HG02870 (cell line): ENCODE measurements at regions not wholly inside any gene's neighbourhood (a gene's known extent, or its start where the extent isn't known, plus 50 kb on each side); places are given as distances from the start of the nearest gene placed in this dataset.
"Not testable (repeated sequence)": the region's sequence is repeated elsewhere in the genome, so short reads cannot be mapped to it uniquely, and the experiment has no call there.

ENCODE experiments used
- ATAC-seq: cut with Tn5 transposase; IDR thresholded peaks from one replicate; pipeline ENCODE4 v1.9.1; 2021; ENCODE audit warnings: mild to moderate bottlenecking, moderate library complexity; ENCODE audit not compliant: unreplicated experiment

DNA sequence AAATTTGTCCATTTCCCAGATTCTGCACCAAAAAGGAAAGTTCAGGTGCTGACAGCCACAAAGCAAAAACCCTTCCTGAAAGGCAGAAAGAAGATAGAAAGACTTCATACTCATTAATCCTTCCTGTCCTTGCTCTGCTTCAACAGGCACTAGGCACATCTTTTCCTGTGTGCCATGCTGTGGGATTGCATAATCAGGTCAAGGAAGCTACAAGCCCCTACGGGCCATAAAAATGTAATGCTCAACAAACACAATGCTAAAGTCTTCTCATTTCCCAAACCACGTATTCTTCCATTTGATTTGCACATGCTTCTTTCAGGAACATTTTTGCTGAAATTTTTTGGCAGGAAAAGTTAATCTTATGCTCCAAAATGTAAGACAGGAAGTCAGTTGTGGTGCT is 710.9 kb upstream of the ZP4 start:
- not testable (repeated sequence) for ATAC-seq

DNA sequence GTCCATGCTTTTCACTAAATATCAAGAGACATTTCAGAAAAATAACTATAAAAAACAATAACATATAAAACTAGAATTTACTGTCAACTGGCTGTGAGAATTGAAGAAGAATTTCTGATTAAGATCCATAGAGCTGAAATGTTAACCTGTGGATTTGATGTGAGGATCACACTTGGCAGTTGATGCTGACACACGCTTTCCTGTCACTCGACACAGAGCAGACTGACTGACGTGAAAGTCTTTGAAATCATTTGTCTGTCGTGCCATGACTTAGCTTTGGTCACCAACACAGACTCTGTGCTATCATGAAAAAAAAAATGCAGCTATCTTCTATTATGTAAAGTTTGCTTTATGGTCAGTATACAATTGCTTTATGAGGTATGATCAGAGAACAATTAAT is 706.0 kb upstream of the ZP4 start:
- no peak for ATAC-seq

DNA sequence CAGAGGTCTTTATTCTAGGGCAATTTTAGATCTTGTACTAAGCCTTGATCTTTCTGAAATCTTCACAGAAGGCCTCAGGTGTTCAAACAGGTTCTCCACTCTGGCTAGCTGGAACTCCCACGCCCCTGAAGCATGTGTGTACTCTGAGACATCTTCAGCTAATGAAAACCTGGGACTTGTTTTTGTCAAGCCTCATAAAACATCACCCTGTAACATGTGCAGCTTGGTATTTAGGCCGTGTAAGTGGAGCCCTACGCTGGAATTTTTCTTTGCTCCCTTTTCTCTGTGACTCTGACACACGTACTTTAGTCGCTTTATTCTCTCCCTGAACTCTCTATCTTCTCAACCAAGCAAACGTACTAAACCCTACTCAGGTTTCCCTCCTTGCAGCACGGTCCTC is 701.9 kb upstream of the ZP4 start:
- ATAC-seq, result no peak

DNA sequence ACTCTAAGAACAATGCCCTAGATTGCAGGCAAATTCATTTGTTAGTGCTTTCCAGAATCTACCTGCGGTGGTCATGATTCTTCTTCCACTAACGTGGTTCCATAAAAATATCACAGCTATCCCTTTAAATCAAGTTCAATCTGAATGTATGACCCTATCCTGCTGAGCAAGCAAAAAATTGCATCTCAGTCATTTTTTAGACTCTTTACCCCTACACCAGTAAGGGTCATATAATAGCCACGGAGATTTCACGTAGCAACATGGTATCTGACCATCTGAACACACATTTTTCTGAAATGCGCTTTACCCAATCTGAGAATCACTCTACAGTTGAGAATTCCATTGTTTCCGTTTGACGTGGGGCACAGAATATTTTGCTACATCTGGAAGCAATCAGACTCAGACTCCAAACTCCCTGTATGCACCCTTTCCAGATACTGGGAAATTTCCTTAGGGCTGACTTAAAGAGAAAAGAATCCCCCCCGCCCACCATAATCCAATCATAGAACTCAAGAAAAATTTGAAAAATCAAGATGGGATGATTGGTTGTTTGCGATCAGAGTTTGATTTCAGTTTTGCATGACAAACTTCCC is 699.2 kb upstream of the ZP4 start:
- ATAC-seq, result no peak

DNA sequence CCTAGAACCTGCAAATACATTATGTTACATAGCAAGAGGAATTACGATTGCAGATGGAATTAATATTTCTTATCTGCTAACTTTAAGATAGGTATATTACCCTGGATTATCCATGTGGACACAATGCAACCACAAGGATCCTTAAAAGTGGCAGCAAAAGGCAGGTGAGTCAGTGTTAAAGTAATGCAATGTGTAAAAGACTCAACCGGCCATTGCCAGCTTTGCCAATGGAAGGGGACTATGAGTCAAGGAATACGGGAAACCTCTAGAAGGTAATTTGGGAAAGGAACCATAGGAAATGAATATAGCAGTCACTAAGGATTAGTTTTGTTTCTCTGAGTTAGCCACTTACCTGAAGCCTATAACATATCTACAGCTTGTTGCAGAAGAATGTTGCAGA is 692.1 kb upstream of the ZP4 start:
- no peak for ATAC-seq

DNA sequence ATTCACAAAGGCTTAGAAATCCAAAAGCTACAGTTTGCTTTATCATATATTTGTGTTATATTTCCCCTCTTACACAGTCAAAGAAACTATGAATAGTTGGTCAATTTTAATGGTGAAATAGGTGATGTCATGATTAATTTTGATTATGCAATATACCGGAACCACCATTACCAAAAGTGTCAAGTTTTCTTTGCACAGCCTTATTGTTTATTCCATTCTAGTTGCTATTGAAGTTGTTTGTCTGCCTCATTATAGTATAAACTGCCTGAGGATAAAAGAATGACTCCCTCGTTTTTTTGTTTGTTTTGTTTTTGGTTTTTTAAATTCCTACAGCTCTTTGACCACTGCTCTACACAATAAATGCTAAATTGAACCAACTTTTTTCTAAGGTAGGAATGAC is 690.6 kb upstream of the ZP4 start:
- ATAC-seq, result no peak

DNA sequence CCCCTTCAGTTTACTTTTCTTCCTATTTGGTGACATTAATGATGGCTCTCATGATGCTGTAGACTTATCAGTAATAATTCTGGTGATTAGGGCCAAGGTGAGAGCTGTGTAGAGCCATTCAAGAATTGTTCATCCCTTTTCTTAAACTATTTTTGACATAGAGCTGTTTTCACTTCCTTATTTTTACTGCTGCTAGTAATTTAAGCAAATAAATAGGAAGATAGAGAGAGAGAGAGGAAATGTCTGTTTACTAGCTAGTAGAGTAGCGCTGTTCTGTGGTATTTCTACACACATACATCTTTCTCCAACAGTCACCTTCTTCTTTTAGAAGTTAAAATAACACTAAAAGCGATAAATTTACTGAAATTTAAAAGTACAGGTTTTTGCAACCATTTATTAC is 678.0 kb upstream of the ZP4 start:
- no peak for ATAC-seq

DNA sequence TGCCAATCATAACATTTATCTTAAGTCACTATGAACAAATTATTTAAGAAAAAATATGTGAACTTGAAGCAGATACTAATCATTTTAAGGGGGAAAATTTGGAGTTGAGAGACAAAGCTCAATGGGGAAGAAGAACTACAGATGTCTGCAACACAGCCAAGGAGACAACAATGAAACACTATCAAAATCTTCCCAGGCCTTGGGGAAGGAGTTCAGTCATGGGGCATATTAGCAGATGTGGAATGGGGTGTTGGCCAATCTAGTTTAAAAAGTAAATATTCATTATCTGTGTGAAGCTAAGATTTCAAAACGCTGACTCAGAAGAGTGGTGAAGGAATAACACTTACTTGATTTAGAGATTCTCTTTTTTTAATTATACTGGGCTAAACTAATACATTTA is 671.6 kb upstream of the ZP4 start:
- no peak for ATAC-seq

DNA sequence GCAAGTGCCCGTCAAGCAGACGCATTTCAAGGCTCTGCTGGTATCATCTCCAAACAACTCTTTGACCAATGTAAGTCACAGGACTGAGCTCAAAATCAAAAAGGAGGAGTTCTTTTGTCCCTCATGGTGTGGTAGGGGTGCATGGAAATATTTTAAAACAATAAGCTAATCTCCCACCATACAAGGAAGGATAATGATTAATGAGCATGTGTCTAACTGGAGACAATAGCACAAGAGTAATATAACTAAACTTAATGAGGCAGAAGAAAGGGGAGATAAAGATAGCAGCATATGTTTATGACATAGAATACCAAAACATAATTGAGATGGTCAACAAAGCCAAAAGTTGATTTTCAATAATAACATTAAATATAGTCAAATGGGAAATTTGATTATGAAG is 668.0 kb upstream of the ZP4 start:
- no peak for ATAC-seq

DNA sequence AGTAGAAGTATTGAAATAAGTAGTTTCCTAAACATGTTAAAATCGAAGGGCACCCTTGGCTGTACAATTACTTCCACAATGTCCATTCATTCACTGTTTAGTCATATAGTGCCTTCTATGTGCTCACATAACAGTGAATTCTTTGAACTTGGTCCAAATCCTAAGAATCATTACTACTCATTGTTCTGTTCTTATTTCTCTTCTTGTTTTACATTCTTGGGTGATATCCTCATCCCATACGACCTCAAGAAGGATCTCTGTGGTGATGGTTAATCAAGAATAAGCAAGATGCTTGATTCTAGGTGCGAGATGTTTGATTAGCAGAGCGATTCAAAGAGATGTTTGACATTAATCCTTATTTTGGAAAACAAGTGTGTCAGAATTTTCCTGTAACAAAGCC is 667.4 kb upstream of the ZP4 start:
- ATAC-seq, result no peak

DNA sequence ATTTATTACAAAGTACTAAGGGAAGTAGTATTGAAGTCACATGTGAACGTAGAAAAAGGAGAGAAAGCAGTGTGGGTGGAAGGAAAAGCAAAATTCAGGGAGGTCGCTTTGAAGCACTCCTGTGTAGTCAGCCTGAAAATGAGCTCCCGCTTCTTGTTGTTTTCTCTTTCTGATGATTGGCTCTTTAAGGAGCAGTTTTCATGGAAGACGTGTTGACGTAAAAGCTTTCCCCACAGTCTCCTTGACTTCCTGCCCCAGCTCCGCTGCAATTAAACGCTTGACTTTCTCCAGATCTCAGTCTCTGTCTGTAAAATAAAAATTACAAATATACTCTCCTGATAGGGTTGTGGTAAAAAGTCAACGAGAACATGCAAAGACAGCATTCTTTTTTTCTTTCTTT is 661.5 kb upstream of the ZP4 start:
- ATAC-seq, result no peak

DNA sequence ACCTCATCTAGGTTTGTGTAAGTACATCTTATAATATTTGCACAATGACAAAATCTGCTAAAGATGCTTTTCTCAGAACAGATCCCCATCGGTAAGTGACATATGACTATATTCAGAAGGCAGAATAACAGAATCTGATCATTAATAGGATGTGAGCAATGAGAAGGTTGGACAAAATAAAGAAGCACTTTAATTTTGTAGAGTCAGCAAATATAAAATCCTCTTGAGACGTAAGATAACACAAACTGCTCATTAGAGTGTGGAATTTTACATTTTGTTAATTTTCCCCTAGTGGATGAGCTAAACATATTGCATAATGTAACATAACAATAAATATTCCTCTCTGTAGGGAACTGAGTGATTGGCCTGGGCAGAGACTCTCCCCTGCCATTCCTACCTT is 658.4 kb upstream of the ZP4 start:
- no peak for ATAC-seq

DNA sequence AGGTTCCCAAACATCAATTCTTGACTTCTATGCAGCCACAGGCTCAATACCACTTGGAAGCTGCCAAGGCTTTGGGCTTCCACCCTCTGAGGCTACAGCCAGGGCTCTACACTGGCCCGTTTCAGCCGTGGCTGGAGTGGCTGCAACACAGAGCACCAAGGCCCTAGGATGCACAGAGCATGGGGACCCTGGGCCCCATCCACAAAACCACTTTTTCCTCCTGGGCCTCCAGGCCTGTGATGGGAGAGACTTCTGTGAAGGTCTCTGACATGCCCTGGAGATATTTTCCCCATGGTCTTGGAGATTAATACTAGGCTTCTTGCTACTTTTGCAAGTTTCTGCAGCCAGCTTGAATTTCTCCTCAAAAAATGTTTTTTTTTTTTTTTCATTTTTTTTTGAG is 655.4 kb upstream of the ZP4 start:
- ATAC-seq, result no peak

DNA sequence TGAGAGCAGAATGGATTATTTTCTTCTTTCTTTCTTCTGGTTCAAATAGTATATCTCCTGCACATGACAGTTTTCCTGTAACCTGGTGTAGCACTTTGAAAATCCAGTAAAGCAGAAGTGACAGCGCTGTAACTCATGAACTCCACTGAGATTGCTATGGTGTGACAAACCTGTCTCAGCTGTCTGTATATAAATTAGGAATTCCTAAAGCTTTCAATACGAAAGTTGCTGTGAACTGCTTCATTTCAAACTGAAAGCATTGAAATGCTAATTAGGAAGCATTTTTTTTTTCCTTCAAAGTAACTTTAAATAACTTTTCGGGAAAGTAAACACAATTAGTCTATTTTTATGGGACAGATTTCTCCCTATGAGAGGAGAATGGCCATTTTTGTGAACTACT is 646.9 kb upstream of the ZP4 start:
- ATAC-seq, result no peak

DNA sequence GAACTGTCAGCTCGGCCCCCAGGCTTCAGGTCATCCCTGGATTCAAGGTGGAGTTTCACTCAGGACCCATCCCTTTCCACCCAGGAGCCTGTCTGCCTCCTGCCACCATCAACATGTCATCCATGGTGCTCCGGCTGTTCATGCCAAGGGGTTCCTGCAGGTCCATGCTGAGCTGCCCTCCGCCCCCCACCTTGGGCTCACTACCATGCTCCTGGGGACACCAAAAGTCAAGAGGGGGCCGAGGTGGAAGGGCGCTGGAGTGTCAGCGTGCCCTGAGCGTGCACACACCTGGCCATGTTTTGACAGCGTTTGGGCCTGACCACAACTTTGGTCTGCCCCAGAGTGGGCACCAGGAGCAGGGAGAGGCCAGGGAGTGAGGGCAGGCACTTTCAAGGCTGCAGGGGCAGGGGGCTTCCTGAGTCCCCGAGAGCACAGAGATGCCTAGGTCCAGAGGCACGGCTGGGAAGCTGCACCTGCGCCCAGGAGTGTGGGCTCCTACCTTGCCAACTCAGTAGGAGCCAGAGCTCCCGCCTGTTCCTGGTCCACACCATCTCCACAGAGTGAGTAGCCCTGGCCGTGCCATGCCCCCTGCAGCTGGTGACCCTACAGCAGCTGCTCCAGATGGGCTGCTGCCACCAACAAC is 639.6 kb upstream of the ZP4 start:
- no peak for ATAC-seq

DNA sequence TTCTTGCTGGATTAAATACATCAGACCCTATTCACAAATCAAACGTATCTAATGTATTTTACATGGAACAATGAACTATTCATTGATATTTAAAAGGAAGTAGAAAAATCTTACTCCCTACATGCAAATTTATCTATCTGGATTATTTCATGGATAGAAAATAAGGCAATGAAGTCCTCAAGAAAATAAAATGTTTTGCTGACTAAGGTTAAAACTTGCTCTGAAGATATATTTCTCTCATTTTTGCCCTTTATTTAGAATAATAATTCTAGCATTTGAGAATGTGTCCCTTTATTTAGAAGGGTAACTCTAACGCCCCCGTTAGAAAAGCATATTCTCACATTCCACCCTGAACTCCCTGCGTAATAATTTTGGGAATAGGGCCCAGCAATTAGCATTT is 627.0 kb upstream of the ZP4 start:
- ATAC-seq, result no peak

DNA sequence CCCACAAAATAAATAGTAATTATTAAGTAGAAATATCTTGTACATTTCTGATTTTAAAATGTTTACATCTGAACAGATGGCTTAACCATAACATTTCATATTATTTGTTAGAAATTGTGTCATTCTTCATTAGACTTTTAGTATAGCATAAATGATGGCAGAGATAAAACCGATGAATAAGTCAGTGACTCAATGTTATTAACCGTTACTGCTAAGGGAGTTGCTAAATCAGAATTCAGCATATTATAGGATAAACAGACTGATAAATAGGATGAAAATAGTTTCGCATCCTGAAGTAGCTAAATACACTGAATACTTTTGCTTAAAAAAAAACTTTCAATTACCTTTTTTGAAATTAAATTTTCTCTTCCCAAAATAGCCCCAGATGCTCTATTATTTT is 610.6 kb upstream of the ZP4 start:
- no peak for ATAC-seq

DNA sequence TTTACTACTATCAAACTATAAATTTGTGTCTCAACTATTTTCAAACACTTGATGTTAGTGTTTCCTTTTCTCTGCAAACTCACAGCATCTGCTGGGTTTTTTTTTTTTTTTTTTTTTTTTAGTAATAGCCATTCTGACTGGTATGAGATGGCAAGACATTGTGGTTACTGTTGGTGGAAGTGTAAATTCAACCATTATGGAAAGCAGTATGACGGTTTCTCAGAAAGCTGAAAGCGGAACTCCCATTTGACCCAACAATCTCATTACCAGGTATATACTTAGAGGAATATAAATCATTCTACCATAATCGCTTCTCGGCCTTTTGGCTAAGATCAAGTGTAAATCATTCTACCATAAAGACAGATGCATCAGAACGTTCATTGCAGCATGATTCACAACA is 608.3 kb upstream of the ZP4 start:
- ATAC-seq, result no peak

DNA sequence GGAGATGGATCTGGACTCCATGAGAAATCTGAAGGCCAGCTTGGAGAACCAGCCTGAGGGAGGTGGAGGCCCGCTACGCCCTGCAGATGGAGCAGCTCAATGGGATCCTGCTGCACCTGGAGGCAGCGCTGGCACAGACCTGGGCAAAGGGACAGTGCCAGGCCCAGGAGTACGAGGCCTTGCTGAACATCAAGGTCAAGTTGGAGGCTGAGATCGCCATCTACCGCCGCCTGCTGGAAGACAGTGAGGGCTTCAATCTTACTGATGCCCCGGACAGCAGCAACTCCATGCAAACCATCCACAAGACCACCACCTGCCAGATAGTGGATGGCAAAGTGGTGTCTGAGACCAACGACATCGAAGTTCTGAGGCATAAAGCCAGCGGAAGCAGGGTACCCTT is 601.5 kb upstream of the ZP4 start:
- ATAC-seq, result no peak

DNA sequence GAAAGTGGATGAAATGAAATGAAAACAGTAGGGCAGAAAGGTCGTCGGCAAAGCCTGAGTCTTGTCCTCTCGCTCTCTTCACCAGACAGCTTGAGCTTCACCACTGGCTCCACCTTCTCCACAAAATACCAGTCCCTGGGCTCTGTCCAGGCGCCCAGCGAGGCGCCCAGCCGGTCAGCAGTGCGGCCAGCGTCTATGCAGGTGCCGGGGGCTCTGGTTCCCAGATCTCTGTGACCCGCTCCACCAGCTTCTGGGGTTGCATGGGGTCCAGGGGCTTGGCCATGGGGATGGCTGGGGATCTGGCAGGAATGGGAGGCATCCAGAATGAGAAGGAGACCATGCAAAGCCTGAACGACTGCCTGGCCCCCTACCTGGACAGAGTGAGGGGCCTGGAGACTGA is 600.5 kb upstream of the ZP4 start:
- no peak for ATAC-seq

DNA sequence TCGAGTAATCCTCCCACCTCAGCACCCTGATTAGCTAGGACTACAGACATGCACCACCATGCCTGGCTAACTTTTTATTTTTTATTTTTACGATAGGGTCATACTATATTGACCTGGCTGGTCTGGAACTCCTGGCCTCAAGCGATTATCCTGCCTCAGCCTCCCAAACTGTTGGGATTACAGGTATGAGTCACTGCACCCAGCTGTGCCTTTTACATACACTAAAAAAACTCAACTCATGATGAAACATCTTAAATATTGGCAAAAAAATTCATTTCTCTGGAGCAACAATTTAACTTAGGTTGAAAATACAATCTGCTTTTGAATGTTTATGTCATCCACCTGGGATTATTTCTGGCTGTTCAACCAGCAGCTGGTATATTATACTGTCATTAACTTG is 598.3 kb upstream of the ZP4 start:
- no peak for ATAC-seq

DNA sequence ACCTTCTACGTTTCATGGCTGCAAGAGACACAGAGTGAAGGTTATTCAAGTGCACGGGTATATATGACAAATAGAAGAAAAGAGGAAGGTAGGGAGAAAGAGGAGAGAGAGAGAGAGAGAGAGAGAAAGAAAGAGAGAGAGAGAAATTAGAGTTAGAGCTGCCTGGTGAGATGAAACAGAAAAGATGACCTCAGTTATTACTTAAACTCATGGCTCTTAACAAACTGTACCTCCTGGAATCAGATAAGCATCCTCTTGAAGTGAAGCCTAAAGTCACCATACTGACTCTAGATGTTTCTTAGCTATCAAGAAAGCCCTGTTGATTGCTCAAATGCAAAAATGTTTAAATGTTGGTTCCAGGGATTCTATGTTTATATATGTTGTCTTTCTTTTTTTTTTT is 597.7 kb upstream of the ZP4 start:
- no peak for ATAC-seq

DNA sequence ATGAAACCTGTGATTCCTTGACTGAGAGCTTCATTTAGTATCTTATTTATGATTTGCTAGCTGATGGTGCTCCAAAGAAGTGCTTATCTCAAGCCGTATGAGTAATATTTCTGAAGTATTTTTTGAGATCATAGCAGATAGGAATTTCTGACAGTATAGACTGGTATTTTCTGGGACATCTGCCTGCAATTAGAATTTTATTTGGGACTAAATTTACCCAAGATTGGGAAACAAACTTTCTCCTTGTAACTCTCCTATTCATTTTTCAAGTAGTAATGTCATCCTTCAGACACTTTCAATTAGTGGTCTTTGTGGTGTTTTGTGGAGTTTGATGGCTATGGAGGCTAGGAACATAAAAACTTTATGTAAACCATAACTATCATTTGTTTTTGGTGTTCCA is 597.2 kb upstream of the ZP4 start:
- ATAC-seq, result no peak

DNA sequence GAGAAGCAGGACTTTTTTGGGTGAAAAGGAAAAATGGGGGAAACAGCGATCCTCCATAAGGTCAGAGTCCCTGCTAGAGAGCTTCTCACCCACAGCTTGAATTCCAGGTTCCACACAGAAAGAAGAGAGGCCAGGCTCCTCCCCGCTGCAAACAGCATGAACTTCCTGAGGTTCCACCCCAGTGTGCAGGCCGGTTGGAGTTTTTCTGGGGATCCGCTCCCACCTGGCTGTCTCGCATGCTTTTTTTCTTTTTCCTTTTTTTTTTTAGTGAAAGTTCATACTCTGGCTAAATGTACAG is 595.1 kb upstream of the ZP4 start:
- no peak for ATAC-seq
